OCI-LY1 (cell line): ENCODE measurements at regions not wholly inside any gene's neighbourhood (a gene's known extent, or its start where the extent isn't known, plus 50 kb on each side); places are given as distances from the start of the nearest gene placed in this dataset.

Experiments used
- EZH2 ChIP-seq: fragments of 200-600 bp; sonication (generic), shearing (Covaris generic); IDR thresholded peaks from 2 replicates; pipeline ENCODE4 v1.8.0; 2017; ENCODE audit warnings: borderline replicate concordance, mixed run types, mild to moderate bottlenecking, antibody characterized with exemption, low read length, moderate library complexity, mixed read lengths
- TF ChIP-seq, protein P1 (sequence below): fragments of 200-600 bp; sonication (generic), shearing (Covaris generic); IDR thresholded peaks from 2 replicates; pipeline ENCODE4 v1.5.1; 2017; ENCODE audit warnings: mild to moderate bottlenecking, antibody characterized with exemption, low read length, moderate library complexity, mixed read lengths

- TF ChIP-seq, protein P1, sequence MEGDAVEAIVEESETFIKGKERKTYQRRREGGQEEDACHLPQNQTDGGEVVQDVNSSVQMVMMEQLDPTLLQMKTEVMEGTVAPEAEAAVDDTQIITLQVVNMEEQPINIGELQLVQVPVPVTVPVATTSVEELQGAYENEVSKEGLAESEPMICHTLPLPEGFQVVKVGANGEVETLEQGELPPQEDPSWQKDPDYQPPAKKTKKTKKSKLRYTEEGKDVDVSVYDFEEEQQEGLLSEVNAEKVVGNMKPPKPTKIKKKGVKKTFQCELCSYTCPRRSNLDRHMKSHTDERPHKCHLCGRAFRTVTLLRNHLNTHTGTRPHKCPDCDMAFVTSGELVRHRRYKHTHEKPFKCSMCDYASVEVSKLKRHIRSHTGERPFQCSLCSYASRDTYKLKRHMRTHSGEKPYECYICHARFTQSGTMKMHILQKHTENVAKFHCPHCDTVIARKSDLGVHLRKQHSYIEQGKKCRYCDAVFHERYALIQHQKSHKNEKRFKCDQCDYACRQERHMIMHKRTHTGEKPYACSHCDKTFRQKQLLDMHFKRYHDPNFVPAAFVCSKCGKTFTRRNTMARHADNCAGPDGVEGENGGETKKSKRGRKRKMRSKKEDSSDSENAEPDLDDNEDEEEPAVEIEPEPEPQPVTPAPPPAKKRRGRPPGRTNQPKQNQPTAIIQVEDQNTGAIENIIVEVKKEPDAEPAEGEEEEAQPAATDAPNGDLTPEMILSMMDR: no peak
- no peak for TF ChIP-seq EZH2
These were observed 997.8 kb downstream of the BRD1 start for GRCh38 chr22:48829908-48830307.
